NB4 (cell line): ENCODE measurements at regions not wholly inside any gene's neighbourhood (a gene's known extent, or its start where the extent isn't known, plus 50 kb on each side); places are given as distances from the start of the nearest gene placed in this dataset.

Experiments used
- TF ChIP-seq, protein P1 (sequence below): IDR thresholded peaks from one replicate; pipeline ENCODE4 v1.5.1; 2012; ENCODE audit warnings: low read depth, low read length
- TF ChIP-seq, protein P2 (sequence below): IDR thresholded peaks from 2 replicates; pipeline ENCODE4 v1.6.1; 2011; ENCODE audit warnings: low read depth, low read length

DNA sequence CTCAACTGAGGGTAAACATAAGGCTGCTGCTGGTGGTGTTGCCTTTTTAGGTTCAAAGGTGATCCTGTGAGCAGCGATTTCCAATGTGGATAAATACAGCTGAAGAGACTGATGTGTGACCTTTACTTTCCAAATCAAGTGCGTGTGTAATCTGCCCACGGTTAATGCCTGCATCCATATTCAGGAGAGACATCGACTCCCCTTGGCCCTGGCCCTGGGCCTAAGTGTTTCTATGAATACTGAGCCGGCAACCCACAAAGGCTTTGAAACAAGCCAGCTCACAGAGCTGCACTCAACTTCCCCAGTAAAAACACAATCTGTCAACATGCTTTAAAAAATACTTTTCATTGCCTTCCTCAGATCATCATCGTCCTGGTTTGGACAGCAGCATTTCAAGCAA, 1026.6 kb downstream of the TMEM182 start:
- TF ChIP-seq, protein P1, sequence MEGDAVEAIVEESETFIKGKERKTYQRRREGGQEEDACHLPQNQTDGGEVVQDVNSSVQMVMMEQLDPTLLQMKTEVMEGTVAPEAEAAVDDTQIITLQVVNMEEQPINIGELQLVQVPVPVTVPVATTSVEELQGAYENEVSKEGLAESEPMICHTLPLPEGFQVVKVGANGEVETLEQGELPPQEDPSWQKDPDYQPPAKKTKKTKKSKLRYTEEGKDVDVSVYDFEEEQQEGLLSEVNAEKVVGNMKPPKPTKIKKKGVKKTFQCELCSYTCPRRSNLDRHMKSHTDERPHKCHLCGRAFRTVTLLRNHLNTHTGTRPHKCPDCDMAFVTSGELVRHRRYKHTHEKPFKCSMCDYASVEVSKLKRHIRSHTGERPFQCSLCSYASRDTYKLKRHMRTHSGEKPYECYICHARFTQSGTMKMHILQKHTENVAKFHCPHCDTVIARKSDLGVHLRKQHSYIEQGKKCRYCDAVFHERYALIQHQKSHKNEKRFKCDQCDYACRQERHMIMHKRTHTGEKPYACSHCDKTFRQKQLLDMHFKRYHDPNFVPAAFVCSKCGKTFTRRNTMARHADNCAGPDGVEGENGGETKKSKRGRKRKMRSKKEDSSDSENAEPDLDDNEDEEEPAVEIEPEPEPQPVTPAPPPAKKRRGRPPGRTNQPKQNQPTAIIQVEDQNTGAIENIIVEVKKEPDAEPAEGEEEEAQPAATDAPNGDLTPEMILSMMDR, result no peak
- TF ChIP-seq, protein P2, sequence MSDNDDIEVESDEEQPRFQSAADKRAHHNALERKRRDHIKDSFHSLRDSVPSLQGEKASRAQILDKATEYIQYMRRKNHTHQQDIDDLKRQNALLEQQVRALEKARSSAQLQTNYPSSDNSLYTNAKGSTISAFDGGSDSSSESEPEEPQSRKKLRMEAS, result no peak
